Kidney (tissue), 13 donors: ENCODE measurements at regions not wholly inside any gene's neighbourhood (a gene's known extent, or its start where the extent isn't known, plus 50 kb on each side); places are given as distances from the start of the nearest gene placed in this dataset.

Experiments
- DNase-seq, 5 donors: peaks; one replicate each; pipeline ENCODE4 v3.0.0-alpha.2; 2013 to 2020
- FAIRE-seq: peaks from 2 replicates; lab custom pipeline; 2012; peaks lifted over from hg19 to GRCh38; lab: Jason Lieb, UNC
- H3K27ac ChIP-seq, 2 donors: one replicate each; pipeline ENCODE4 v1.7.0; 2013; ENCODE audit warnings: low read depth in 2 of 2, low read length in 2 of 2, inconsistent platforms in 1 of 2
- H3K27me3 ChIP-seq: one replicate; pipeline ENCODE4 v1.7.1; 2013; ENCODE audit warnings: low read length, inconsistent platforms; ENCODE audit not compliant: control insufficient read depth, insufficient read depth
- H3K36me3 ChIP-seq, 3 donors: one replicate each; pipeline versions ENCODE4 v1.7.0 to v1.7.1; 2013; ENCODE audit warnings: low read length in 3 of 3, control low read depth in 1 of 3, inconsistent platforms in 1 of 3; ENCODE audit not compliant: insufficient read depth in 3 of 3, control insufficient read depth in 2 of 3
- H3K4me1 ChIP-seq, 3 donors: one replicate each; pipeline versions ENCODE4 v1.7.0 to v1.7.1; 2013; ENCODE audit warnings: low read length in 3 of 3, inconsistent platforms in 1 of 3, low read depth in 1 of 3; ENCODE audit not compliant: control insufficient read depth in 2 of 3, insufficient read depth in 2 of 3
- H3K4me3 ChIP-seq, 3 donors: one replicate each; pipeline versions ENCODE4 v1.7.0 to v1.8.1; 2013; ENCODE audit warnings: low read length in 3 of 3, control low read depth in 1 of 3, inconsistent platforms in 1 of 3
- H3K9ac ChIP-seq, 3 donors: one replicate each; pipeline versions ENCODE4 v1.7.0 to v1.7.1; 2013; ENCODE audit warnings: low read length in 3 of 3, control low read depth in 1 of 3, inconsistent platforms in 1 of 3
- H3K9me3 ChIP-seq, 3 donors: one replicate each; pipeline versions ENCODE4 v1.7.0 to v1.7.1; 2013; ENCODE audit warnings: low read length in 3 of 3, control low read depth in 1 of 3, inconsistent platforms in 1 of 3; ENCODE audit not compliant: control insufficient read depth in 2 of 3, insufficient read depth in 1 of 3
- CTCF ChIP-seq: IDR thresholded peaks from 3 replicates; pipeline ENCODE4 v1.5.1; 2012; ENCODE audit warnings: mild to moderate bottlenecking, moderate library complexity, borderline replicate concordance; ENCODE audit not compliant: insufficient read depth; ENCODE audit errors: extremely low read depth
- intact Hi-C: fragments of 100-400 bp; cut with DNase I; formaldehyde crosslinking; loops from one replicate; pipeline ENCODE4 v1.11.1; 2022
- donor health status: control.
- donor health status: control.
- donor health status: control.
- donor health status: control.
- donor health status: control.
- donor health status: DM: yes; HTN: yes; CAD: no.
- donor health status: Normal renal cell carcinoma (clear cell type).

DNA sequence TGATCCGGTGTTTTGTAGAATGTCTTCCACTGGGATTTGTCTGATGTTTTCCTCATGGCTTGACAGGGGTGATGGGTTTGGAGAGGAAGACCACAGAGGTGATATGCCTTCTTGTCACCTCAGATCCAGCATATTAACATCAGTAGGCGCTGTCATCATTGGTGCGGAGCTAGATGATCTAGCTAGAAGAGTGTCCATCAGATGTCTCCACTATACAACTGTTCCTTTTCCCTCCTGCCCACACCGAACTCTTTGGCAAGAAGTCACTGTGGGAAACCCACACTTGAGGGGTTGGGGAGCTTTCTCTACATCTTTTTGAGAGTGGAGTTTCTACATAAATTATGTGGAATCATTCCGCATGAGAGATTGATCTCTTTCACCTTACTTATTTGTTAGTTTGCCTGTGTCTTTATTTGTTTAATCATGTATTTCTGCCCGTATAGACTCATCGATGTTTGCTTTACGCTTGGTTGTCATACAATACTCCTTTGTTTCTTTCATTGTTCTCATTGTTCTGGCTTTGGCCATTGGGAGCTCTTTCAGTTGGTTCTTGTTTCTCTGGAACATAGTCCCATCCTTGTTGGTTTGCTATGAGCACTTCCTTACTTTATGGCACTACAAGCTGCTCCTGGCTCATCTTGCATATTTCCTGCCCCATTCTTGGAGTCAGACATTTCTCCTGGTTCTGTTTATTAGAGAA, 1420.3 kb downstream of the BRD1 start:
- intact Hi-C loops = no loop called here
- no peak for TF ChIP-seq CTCF
- no peak overlapping the region for H3K9ac ChIP-seq
- H3K36me3 ChIP-seq = no peaks in the 10 kb centered on the region
- no peaks in the 10 kb centered on the region for H3K4me1 ChIP-seq
- H3K27ac ChIP-seq = no peak overlapping the region
- H3K4me3 ChIP-seq = no peak overlapping the region
- no peaks in the 10 kb centered on the region for H3K9me3 ChIP-seq
- no peaks in the 10 kb centered on the region for H3K27me3 ChIP-seq
- DNase-seq (no peak), FAIRE-seq (no peak)

DNA sequence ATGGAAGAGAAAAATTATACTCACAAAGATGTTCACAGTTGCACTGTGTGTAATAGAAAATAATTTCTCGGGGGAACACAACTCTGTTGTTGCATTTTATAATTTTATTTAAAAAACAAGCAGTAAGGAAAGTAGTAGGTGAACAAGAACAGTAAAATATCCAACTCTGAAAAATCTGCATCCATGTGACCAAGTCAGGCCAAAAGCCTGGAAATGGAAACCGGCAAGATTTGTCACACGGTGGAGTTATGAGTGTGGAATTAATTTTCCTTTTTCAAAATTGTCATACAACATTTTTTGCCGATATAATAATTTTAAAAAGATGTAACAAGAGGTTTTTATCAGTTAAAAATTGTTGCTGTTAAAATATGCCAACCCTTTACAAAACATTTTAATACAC, 1421.5 kb downstream of the BRD1 start:
- intact Hi-C loops = no loop called here

GRCh38 chr22:48405741-48406140, 1421.9 kb downstream of the BRD1 start:
- Histone ChIP-seq H3K4me1 (no peaks in the 10 kb centered on the region), H3K27me3 (no peaks in the 10 kb centered on the region), H3K9me3 (no peaks in the 10 kb centered on the region), H3K27ac (no peak overlapping the region), H3K9ac (no peak overlapping the region), H3K36me3 (no peaks in the 10 kb centered on the region), H3K4me3 (no peak overlapping the region)
- intact Hi-C loops = no loop called here
- DNase-seq = no peak
- no peak for TF ChIP-seq CTCF
- FAIRE-seq = no peak

More for the DNA sequence above, 1421.5 kb downstream of the BRD1 start:
- H3K27ac ChIP-seq = no peak overlapping the region
- no peak for DNase-seq
- no peaks in the 10 kb centered on the region for H3K27me3 ChIP-seq
- FAIRE-seq = no peak
- TF ChIP-seq CTCF = no peak
- H3K4me3 ChIP-seq = no peak overlapping the region
- no peaks in the 10 kb centered on the region for H3K9me3 ChIP-seq
- H3K9ac ChIP-seq = no peak overlapping the region
- H3K4me1 ChIP-seq = no peaks in the 10 kb centered on the region
- no peaks in the 10 kb centered on the region for H3K36me3 ChIP-seq
